ENCODE measurements at regions not wholly inside any gene's neighbourhood (a gene's known extent, or its start where the extent isn't known, plus 50 kb on each side); places are given as distances from the start of the nearest gene placed in this dataset.

- no peak for FAIRE-seq
These were observed 216.1 kb upstream of the ZMIZ1 start for GRCh38 chr10:78852466-78853240.

DNA sequence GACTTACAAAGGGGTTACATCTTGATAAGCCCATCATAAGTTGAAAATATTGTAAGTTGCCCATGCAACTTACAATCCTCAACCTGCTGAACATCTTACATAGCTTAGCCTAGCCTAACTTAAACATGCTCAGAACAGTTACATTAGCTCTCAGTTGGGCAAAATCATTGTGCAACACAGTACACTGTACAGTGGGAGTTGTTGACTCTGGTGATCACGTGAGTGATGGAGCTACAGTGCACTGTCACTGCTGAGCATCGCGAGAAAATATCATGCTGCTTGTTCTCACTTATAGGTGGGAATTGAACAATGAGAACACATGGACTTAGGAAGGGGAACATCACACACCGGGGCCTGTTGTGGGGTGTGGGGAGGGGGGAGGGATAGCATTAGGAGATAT is 214.9 kb upstream of the ZMIZ1 start:
- FAIRE-seq, result no peak

DNA sequence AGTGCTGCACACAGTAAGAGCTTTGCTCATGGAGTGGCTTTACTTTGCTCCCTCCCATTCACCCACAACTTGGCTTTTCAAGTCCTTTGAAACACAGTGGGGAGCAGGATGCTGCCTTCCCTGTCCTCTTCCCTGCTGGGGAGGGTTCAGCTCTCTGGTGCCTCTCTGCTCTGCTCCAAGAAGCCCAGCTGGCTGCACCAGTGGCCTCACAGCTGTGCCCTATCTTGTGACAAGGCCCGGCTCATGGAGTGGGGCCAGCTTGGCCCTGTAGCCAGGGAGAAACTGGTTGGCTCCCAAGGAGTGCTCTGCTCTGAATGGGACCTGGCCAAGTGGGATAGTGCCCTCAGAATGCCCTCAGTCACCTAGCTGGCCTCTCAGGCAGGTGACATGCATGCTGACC is 212.3 kb upstream of the ZMIZ1 start:
- no peak for FAIRE-seq

- no peak for FAIRE-seq
These were observed 211.6 kb upstream of the ZMIZ1 start for GRCh38 chr10:78857193-78857592.

DNA sequence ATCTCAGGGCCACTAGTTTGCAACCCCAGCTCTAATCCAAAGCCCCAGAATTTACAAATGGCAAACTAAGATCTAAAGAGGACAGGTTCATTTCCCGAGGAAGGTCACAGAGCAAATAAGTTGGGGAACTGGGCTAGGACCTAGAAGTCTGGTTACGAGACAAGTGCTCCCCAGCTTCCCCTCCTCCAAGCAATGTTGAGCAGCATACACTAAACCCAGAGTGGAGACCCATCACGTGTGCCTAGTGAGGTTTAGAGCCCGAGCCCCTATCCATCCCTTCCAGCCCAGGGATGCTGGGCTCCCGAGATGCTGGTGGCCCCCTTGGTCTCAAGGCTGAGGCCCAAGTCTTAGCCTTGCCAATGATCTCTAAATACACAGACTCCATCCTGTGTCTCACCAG is 209.5 kb upstream of the ZMIZ1 start:
- no peak for FAIRE-seq

- no peak for FAIRE-seq
These were observed 209.0 kb upstream of the ZMIZ1 start for GRCh38 chr10:78859769-78860168.

- no peak for FAIRE-seq
These were observed 208.4 kb upstream of the ZMIZ1 start for GRCh38 chr10:78860260-78860914.

GRCh38 chr10:78861529-78862327 is 207.0 kb upstream of the ZMIZ1 start:
- FAIRE-seq, result no peak

GRCh38 chr10:78862328-78862640 is 206.5 kb upstream of the ZMIZ1 start:
- no peak for FAIRE-seq

DNA sequence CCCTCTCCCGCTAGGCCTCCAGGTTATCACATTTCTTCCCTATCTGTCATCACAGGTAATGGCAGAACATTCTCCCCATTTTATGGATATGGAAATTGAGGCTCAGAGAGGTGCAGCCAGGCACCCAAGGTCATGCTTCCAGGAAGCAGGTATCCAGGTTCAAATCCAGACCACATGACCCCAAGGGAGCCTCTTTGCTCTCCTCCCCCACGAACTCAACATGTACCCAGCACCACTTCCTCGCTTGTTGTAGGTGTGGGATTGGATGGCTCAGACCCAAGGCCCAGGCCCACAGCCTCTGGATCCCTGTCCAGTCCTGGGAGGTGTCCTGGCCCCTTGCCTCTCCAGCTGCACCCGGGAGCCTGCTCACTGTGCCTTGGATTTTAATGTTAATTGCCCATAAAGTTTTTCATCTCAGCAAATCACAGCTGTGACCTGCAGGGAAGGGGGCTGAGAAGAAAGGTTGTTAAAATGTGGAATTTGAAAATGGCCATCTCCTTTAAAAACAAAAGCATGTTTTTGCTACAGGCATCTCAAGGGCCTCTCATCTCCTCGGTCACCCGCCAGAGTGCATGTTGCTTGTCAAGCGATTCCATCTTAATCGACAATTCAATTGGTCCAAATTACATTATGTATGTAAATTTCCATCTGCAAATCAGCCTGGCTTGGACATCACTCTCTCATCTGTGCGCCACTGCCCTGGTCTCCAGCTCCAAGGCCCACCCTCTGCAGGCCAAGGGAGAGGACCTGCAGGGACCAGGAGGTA is 205.4 kb upstream of the ZMIZ1 start:
- FAIRE-seq, result no peak

DNA sequence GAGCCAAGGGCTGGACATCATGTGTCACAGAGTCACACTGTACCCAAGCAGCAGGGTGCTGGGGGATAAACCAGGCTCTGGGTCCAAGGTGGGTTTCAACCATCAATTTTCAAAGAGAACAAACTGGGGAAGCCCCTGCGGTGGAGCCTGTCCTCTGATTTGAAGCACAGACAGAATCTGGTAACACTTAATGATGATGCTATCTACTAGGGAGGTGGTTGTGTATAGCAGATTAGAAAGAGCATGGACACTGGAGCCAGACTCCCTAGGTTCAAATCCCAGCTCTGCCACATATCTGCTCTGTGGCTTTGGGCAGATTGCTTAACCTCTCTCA is 204.9 kb upstream of the ZMIZ1 start:
- no peak for FAIRE-seq

- FAIRE-seq, result no peak
These were observed 203.8 kb upstream of the ZMIZ1 start for GRCh38 chr10:78864761-78865537.

DNA sequence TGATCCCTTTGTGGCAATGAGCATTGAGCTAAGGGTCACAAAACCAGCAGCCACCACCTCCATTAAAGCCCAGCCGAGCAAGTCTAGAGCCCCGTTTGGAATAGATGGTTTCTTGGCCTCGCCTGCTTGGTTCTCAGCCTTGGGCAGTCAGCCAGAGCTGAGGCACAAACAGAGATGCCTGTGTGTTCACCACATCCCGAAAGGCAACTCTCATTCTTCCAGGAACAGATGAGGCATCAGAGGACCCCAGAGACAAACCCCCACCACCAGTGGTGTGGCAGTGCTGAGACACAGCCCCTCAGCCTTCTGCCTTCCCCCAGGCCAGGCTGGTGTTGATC is 203.3 kb upstream of the ZMIZ1 start:
- FAIRE-seq, result no peak

GRCh38 chr10:78865931-78866717 is 202.6 kb upstream of the ZMIZ1 start:
- no peak for FAIRE-seq

DNA sequence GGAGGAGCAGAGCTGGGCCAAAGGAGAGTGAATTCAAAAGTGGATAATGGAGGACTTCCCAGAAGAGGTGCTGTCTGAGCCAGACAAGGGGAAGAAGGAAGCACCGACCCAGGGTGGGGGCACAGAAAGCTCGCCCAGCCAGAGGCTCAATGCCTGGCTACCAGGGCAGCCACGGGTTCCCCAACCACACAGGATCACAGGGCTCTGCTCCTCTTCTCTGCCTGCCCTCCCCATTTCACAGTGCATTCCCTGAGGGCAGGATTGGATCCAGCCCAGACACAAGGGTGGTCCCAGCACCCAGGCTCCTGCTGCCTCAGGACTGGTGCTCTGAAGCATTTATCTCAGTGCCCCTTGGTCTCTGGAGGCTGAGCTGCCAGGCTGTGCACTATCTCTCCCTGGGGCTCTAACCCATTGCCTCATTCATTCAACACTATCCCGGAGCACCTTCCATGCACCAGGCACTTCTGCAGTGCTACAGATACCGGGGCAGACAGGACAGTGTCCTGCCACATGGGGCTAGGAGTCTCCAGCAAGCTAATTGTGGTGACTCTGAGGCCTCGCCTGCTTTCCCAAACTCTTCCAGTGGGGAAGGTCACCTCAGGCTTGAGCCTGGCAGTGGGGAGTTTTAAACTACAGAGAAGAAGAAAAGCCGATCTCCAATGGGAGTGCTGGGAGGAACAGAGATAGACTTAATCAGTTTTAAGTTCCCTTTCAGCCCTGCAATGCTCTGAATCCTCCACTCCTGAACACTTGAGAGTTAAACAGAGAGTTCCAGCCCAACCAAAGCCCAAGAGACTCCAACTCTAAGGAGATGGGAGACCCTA is 201.8 kb upstream of the ZMIZ1 start:
- FAIRE-seq, result no peak

- no peak for FAIRE-seq
These were observed 201.2 kb upstream of the ZMIZ1 start for GRCh38 chr10:78867555-78867939.

GRCh38 chr10:78868048-78868447 is 200.7 kb upstream of the ZMIZ1 start:
- FAIRE-seq, result no peak

GRCh38 chr10:78868456-78868855 is 200.3 kb upstream of the ZMIZ1 start:
- FAIRE-seq, result no peak

DNA sequence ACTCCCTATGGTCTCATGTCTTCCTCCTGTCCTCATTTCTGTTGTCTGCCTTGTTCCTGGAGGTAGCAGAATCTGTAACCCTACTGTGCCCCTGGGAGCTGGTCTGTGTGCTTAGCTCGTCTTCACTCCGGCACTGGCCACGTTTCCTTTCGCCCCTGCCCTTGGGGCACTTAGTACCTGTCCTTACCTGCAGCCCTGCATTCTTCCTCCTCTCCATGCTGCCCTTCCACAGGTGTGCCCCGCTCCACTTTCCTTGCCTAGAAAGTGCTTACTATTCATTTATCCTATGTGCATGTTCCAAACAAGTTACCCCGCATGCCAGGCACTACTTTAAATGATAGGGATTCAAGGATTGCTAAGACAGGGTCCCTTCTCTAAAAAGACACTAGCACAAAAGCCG is 199.9 kb upstream of the ZMIZ1 start:
- FAIRE-seq, result no peak

DNA sequence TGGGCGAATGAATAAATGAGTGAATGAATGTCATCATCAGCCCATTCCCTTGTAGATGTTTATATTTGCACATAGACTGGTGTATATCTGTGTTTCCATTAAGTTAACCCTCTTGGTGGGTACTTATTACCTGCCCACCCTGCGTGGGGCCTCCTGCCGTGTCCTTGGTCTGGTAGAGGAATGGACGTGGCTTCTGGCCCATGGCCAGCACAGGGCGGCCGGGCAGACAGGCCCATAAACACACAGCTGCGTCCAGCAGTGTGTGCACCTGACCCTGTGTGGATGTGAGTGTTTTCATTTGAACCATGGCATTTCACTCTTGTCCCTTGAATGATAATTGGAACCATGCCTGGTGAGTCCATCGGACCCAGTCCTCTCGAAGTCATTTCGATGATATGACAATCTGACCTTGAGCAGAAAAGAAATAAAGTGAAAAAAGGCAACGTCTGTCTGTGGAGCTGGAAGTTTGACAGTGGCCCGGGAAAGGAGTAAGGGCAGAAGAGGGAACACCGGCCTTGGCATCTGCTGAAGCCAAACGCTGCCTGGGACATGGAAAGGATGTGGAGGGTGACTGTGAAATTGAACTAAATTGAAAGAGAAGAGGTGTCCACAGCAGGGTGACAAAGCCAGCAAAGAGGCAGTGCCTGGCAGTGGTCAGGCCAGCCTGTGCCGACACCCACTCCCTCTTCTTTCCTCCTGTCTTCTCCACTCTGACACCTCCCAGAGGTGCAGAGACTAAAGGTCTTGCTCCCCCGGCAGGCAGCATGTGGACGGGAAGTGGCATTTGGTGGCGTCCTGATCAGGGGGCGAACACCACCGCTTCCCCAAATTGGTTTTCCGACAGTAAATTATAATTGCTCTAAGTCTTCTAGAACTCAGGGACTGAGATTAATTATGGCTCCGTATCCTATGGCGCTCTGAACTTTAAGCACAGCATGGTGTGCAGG is 199.0 kb upstream of the ZMIZ1 start:
- FAIRE-seq, result no peak
